Peyer's patch (tissue), 4 donors: ENCODE measurements at regions not wholly inside any gene's neighbourhood (a gene's known extent, or its start where the extent isn't known, plus 50 kb on each side); places are given as distances from the start of the nearest gene placed in this dataset.
A peak's percentile ranks its signal among the peaks of the same experiment; 100 is the strongest.

Experiments used
- DNase-seq, 3 donors: peaks; one replicate each; pipeline ENCODE4 v3.0.0-alpha.2; 2017 to 2019
- H3K27ac ChIP-seq, 4 donors: fragments of 200-600 bp; sonication (generic); one replicate each; pipeline ENCODE4 v1.5.1; 2016 to 2019
- H3K27me3 ChIP-seq, 2 donors: fragments of 200-600 bp; sonication (generic); one replicate each; pipeline ENCODE4 v1.5.1; 2019
- H3K36me3 ChIP-seq, 3 donors: fragments of 200-600 bp; sonication (generic); one replicate each; pipeline ENCODE4 v1.5.1; 2016 to 2019
- H3K4me1 ChIP-seq, 4 donors: fragments of 200-600 bp; sonication (generic); one replicate each; pipeline ENCODE4 v1.5.1; 2016 to 2019
- H3K4me3 ChIP-seq, 4 donors: fragments of 200-600 bp; sonication (generic); 1 replicate in 3 of 4; 2 replicates in 1 of 4; pipeline ENCODE4 v1.5.1; 2016 to 2019; ENCODE audit warnings: mild to moderate bottlenecking in 1 of 4
- H3K9me3 ChIP-seq, 4 donors: fragments of 200-600 bp; sonication (generic); one replicate each; pipeline ENCODE4 v1.5.1; 2016 to 2019; ENCODE audit warnings: mild to moderate bottlenecking in 1 of 4
- POLR2A ChIP-seq, 2 donors: fragments of 450-650 bp; IDR thresholded peaks; one replicate each; pipeline ENCODE4 v1.5.1; 2017; ENCODE audit warnings: antibody characterized with exemption in 2 of 2, mild to moderate bottlenecking in 2 of 2, moderate library complexity in 2 of 2
- TF ChIP-seq, protein P1 (sequence below), 6 experiments: fragments of 450-650 bp in 4 of 6; fragments of 200-600 bp in 2 of 6; sonication (generic) in 1 of 6; IDR thresholded peaks; one replicate each; pipeline ENCODE4 v1.5.1; 2017 to 2019; ENCODE audit warnings: antibody characterized with exemption in 6 of 6, mild to moderate bottlenecking in 3 of 6, moderate library complexity in 1 of 6

DNA sequence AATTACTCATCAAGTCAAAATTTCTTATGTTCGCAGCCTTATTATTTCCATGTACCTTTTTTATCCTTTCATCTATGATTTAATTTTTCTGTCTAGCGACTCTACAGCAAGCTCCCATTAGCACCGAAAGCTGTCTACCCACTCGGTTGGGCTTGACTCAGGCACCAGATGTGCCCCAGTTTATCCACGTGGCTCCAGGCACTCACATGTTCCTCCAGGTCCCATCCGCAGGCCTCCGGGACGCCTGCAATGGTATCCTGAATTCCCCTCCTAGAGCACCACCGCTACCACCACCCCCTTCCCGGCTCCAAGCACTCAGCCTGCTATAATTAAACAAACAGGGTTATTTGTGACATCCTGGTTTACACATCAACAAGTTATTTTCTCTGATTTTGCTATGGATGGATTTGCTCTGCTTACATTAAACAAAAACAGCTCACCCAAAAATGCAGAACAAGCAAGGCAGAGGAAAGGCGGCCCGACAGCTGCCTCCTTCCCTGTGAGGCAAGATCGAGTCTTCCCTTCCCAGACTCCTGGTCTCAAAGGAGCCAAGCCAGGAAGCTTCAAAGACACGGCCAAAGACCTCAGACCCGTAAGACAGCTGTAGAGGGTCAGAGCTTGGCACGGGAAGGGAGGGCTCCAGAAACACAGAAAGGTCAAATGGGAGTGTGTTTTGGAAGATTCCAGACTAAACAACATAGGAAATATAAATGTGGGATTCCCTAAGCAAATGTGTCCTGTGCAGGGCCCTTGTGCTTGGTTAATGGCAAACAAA lies 253.8 kb downstream of the TTC8 start:
- Histone ChIP-seq H3K4me3 (no peak overlapping the region), H3K36me3 (no peaks in the 10 kb centered on the region), H3K27ac (no peak overlapping the region), H3K4me1 (no peaks in the 10 kb centered on the region), H3K9me3 (no peaks in the 10 kb centered on the region), H3K27me3 (no peaks in the 10 kb centered on the region)
- DNase-seq, result no peak
- TF ChIP-seq POLR2A (IDR thresholded peaks at IDR 0.05), result no peak
- TF ChIP-seq, protein P1, sequence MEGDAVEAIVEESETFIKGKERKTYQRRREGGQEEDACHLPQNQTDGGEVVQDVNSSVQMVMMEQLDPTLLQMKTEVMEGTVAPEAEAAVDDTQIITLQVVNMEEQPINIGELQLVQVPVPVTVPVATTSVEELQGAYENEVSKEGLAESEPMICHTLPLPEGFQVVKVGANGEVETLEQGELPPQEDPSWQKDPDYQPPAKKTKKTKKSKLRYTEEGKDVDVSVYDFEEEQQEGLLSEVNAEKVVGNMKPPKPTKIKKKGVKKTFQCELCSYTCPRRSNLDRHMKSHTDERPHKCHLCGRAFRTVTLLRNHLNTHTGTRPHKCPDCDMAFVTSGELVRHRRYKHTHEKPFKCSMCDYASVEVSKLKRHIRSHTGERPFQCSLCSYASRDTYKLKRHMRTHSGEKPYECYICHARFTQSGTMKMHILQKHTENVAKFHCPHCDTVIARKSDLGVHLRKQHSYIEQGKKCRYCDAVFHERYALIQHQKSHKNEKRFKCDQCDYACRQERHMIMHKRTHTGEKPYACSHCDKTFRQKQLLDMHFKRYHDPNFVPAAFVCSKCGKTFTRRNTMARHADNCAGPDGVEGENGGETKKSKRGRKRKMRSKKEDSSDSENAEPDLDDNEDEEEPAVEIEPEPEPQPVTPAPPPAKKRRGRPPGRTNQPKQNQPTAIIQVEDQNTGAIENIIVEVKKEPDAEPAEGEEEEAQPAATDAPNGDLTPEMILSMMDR (IDR thresholded peaks at IDR 0.05), result no peak

DNA sequence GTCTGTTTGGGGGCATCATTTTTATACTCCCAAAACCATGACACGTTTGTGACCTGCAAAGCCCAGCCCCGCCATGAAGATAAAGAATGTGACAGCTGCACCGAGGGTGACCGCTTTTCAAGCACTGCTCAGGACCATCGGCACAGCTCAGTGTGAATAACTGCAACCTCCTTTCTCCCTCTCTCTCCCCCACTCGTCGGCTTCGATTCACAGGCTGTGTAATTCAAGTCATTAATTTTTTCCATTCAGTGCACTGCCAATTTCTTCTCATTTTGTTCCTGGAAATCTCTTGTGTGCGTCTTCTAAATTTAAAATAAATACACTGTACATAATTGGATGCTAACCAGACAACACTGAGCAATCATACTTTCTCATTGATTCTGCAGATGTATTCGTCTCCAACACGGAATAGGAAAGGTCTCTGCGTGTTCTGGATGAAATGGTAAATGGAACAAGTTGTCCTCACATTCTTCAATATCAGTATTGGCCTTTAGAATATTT lies 260.8 kb downstream of the TTC8 start:
- Histone ChIP-seq H3K9me3 (no peaks in the 10 kb centered on the region), H3K4me3 (no peak overlapping the region), H3K36me3 (no peaks in the 10 kb centered on the region), H3K27ac (peak overlapping the region in 1 of 4 donors; percentile 10), H3K4me1 (no peaks in the 10 kb centered on the region), H3K27me3 (no peaks in the 10 kb centered on the region)
- no peak for DNase-seq
- TF ChIP-seq, protein P1 (IDR thresholded peaks at IDR 0.05), result no peak
- no peak for TF ChIP-seq POLR2A (IDR thresholded peaks at IDR 0.05)

DNA sequence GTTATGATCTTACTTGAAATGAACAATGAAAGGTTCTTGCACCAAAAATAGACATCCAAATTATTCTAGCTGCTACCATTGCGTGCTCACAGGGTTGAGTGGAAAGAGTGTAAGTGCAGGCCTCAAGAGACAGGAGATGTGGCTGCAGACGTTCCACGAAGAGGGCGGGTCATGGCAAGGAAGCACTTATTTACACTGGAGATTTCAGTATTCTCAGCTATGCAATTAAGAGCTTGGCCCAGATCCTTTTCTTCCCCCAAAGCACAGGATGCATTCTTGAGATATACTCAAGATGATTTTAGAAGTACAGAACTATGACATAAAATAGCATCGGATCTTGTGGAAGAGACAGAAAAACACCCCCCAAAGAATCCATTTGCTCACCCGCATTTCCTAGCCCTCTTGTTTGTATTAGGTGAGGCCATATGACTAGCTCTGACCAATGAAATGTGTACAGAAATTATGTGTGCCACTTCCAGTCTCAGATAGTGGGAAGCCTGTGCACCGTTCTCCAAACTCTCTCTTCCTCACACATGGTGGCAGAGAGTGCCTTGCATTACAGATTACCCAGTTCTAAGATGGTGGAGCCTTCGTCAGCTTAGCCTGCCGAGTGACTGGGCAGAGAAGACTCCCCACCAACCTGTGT lies 261.4 kb downstream of the TTC8 start:
- Histone ChIP-seq H3K4me3 (no peak overlapping the region), H3K27me3 (no peaks in the 10 kb centered on the region), H3K4me1 (no peaks in the 10 kb centered on the region), H3K36me3 (no peaks in the 10 kb centered on the region), H3K27ac (peak overlapping the region in 1 of 4 donors; percentile 10), H3K9me3 (no peaks in the 10 kb centered on the region)
- DNase-seq, result no peak
- no peak for TF ChIP-seq POLR2A (IDR thresholded peaks at IDR 0.05)
- TF ChIP-seq, protein P1 (IDR thresholded peaks at IDR 0.05), result no peak

DNA sequence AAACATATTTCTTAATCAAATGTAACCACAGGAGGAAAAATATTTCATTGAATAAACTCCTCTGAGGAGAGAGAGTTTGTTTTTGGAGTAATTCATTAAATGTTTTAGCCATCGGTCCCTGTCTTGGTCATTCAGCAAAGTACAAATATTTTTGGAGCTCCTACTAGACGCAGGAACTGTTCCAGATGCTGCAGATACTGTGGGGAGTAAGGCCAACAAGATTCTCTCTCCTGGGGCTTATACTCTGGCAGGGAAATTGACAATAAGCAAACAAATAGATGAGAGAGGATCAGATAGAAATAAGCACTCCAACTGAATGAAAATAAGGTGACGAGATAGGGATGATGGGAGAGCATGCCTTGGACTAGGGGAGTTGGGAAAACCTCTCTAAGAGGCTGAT lies 264.1 kb downstream of the TTC8 start:
- H3K36me3 ChIP-seq, result no peaks in the 10 kb centered on the region
- H3K4me3 ChIP-seq, result no peak overlapping the region
- H3K4me1 ChIP-seq, result no peaks in the 10 kb centered on the region
- H3K9me3 ChIP-seq, result no peaks in the 10 kb centered on the region
- H3K27me3 ChIP-seq, result no peaks in the 10 kb centered on the region
- TF ChIP-seq, protein P1 (IDR thresholded peaks at IDR 0.05), result no peak
- no peak for TF ChIP-seq POLR2A (IDR thresholded peaks at IDR 0.05)
- no peak for DNase-seq
- no peak overlapping the region for H3K27ac ChIP-seq

DNA sequence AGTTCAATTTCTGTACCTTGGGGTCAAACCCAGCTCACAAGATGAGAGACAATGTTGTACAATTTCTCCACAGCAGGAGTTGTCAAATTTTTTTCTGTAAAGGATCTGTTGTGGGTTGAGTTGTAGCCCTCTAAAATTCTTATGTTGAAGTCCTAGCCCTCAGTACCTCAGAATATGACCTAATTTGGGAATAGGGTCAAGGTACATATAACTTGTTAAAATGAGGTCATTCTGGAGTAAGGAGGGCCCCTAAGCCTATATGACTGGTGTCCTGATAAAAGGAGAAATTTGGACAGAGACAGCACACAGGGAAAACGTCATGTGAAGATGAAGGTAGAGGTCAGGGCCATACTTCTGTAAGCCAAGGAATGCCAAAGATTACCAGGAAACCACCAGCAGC lies 264.9 kb downstream of the TTC8 start:
- DNase-seq, result no peak
- Histone ChIP-seq H3K9me3 (no peaks in the 10 kb centered on the region), H3K36me3 (no peaks in the 10 kb centered on the region), H3K4me3 (no peak overlapping the region), H3K27ac (no peak overlapping the region), H3K4me1 (no peaks in the 10 kb centered on the region), H3K27me3 (no peaks in the 10 kb centered on the region)
- no peak for TF ChIP-seq POLR2A (IDR thresholded peaks at IDR 0.05)
- TF ChIP-seq, protein P1 (IDR thresholded peaks at IDR 0.05), result no peak
